Left ventricle myocardium inferior (tissue), 1 donor: ENCODE measurements at regions not wholly inside any gene's neighbourhood (a gene's known extent, or its start where the extent isn't known, plus 50 kb on each side); places are given as distances from the start of the nearest gene placed in this dataset.

Source experiments
- DNase-seq: peaks from one replicate; pipeline ENCODE4 v3.0.0-alpha.2; 2020
- H3K27ac ChIP-seq: fragments of 200-600 bp; replicated peaks from 2 replicates; pipeline ENCODE4 v1.8.0; 2021
- H3K27me3 ChIP-seq: fragments of 200-600 bp; 2 replicates; pipeline ENCODE4 v1.8.0; 2021; ENCODE audit warnings: low read depth
- H3K36me3 ChIP-seq: fragments of 200-600 bp; 2 replicates; pipeline ENCODE4 v1.8.0; 2021
- H3K4me1 ChIP-seq: fragments of 200-600 bp; 2 replicates; pipeline ENCODE4 v1.8.0; 2021
- H3K4me3 ChIP-seq: fragments of 200-600 bp; 2 replicates; pipeline ENCODE4 v1.8.0; 2021; ENCODE audit warnings: mild to moderate bottlenecking, moderate library complexity
- H3K9me3 ChIP-seq: fragments of 200-600 bp; replicated peaks from 2 replicates; pipeline ENCODE4 v1.8.0; 2021
- CTCF ChIP-seq: fragments of 200-600 bp; IDR thresholded peaks from 2 replicates; pipeline ENCODE4 v1.8.0; 2021; ENCODE audit warnings: antibody characterized with exemption, mild to moderate bottlenecking, borderline replicate concordance
- intact Hi-C: fragments of 100-400 bp; cut with micrococcal nuclease; formaldehyde crosslinking; loops from one replicate; pipeline ENCODE4 v1.11.0; 2022
- donor health status: DM: no; HTN: yes; CAD: no; lungs with severe emphysema.

- peaks cover 9% of the 10 kb centered on the region for H3K9me3 ChIP-seq
- DNase-seq, result peak; percentile 41
- H3K27ac ChIP-seq, result no peak overlapping the region
- intact Hi-C loops, result loop anchor here (10.0 kb wide), 2 partner anchors 145 to 265 kb away; no protein-coding TSS in a partner anchor
- H3K4me3 ChIP-seq, result no peak overlapping the region
- H3K36me3 ChIP-seq, result no peaks in the 10 kb centered on the region
- TF ChIP-seq CTCF, result no peak
- peaks cover 6% of the 10 kb centered on the region for H3K4me1 ChIP-seq
- peaks cover 43% of the 10 kb centered on the region for H3K27me3 ChIP-seq
Measured at GRCh38 chr6:14059791-14060436, 57.7 kb upstream of the CD83 start.

- Histone ChIP-seq H3K27ac (no peak overlapping the region), H3K9me3 (peaks cover 9% of the 10 kb centered on the region), H3K36me3 (no peaks in the 10 kb centered on the region), H3K4me1 (peaks cover 6% of the 10 kb centered on the region), H3K27me3 (peaks cover 43% of the 10 kb centered on the region), H3K4me3 (no peak overlapping the region)
- no peak for DNase-seq
- intact Hi-C loops, result loop anchor here (10.0 kb wide), 1 partner anchor 146 kb away; no protein-coding TSS in a partner anchor
- TF ChIP-seq CTCF, result no peak
Measured at GRCh38 chr6:14060971-14061370, 56.6 kb upstream of the CD83 start.

GRCh38 chr6:14061643-14062042 lies 55.9 kb upstream of the CD83 start:
- H3K27me3 ChIP-seq, result peaks cover 40% of the 10 kb centered on the region
- intact Hi-C loops, result loop anchor here (10.0 kb wide), 1 partner anchor 147 kb away; no protein-coding TSS in a partner anchor
- DNase-seq, result no peak

GRCh38 chr6:14062345-14063029 lies 55.1 kb upstream of the CD83 start:
- Histone ChIP-seq H3K27ac (no peak overlapping the region), H3K4me3 (no peak overlapping the region), H3K27me3 (peaks cover 34% of the 10 kb centered on the region), H3K9me3 (peaks cover 9% of the 10 kb centered on the region), H3K36me3 (no peaks in the 10 kb centered on the region), H3K4me1 (peaks cover 6% of the 10 kb centered on the region)
- TF ChIP-seq CTCF, result no peak
- no peak for DNase-seq
- intact Hi-C loops, result loop anchor here (10.0 kb wide), 1 partner anchor 148 kb away; no protein-coding TSS in a partner anchor

More at GRCh38 chr6:14061643-14062042, 55.9 kb upstream of the CD83 start:
- H3K4me3 ChIP-seq, result no peak overlapping the region
- H3K4me1 ChIP-seq, result peaks cover 6% of the 10 kb centered on the region
- no peak for TF ChIP-seq CTCF
- peaks cover 9% of the 10 kb centered on the region for H3K9me3 ChIP-seq
- H3K27ac ChIP-seq, result no peak overlapping the region
- H3K36me3 ChIP-seq, result no peaks in the 10 kb centered on the region

DNA sequence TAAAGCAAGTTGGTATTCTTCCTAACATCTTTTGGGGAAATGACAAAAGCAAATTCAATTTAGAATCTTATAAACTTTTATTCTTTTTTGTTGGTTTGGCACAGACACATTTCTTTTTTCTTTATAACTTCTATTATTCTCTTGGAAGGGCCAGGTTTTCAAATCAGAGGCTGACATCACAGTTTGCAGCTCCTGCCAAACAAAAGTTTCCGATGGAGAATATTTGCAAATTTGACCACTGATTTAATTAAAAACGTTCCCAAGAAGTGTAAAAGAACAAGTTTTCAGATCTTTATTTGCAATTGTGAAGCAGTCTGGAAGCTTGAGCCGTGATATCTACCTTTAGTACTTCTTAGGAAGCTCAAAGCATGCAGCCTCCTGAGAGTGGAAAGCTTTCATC lies 53.8 kb upstream of the CD83 start:
- no peak overlapping the region for H3K4me3 ChIP-seq
- no peak for DNase-seq
- no peak for TF ChIP-seq CTCF
- H3K4me1 ChIP-seq, result peaks cover 6% of the 10 kb centered on the region
- no peak overlapping the region for H3K27ac ChIP-seq
- H3K36me3 ChIP-seq, result no peaks in the 10 kb centered on the region
- peaks cover 27% of the 10 kb centered on the region for H3K27me3 ChIP-seq
- intact Hi-C loops, result loop anchor here (10.0 kb wide), 1 partner anchor 149 kb away; no protein-coding TSS in a partner anchor
- H3K9me3 ChIP-seq, result peaks cover 9% of the 10 kb centered on the region
